ENCODE measurements at regions not wholly inside any gene's neighbourhood (a gene's known extent, or its start where the extent isn't known, plus 50 kb on each side); places are given as distances from the start of the nearest gene placed in this dataset.

GRCh38 chr6:30272032-30272431 lies 54.7 kb upstream of the TRIM39 start:
- no peak for DNase-seq

- no peak for DNase-seq
Measured at GRCh38 chr6:30267423-30267822, 54.2 kb upstream of the TRIM26 start.

- no peak for DNase-seq
Measured at GRCh38 chr6:30265594-30265993, 52.4 kb upstream of the TRIM26 start.

- peak; percentile 43 for DNase-seq
Measured at GRCh38 chr6:30265181-30265580, 52.0 kb upstream of the TRIM26 start.

- DNase-seq: peak; percentile 73
Measured at GRCh38 chr6:30264743-30265142, 51.5 kb upstream of the TRIM26 start.

- DNase-seq: peak; percentile 93
Measured at GRCh38 chr6:30263734-30264133, 50.5 kb upstream of the TRIM26 start.

All from EL (cell line).